Stimulated activated CD8-positive, alpha-beta memory T cell treated with anti-CD3 and anti-CD28 coated beads, Interleukin-12 subunit alpha, Interleukin-12 subunit beta, amount 100 ng/mL, for 24 hours (primary cell): ENCODE measurements at regions not wholly inside any gene's neighbourhood (a gene's known extent, or its start where the extent isn't known, plus 50 kb on each side); places are given as distances from the start of the nearest gene placed in this dataset.

Experiments
- DNase-seq: peaks from one replicate; pipeline ENCODE4 v3.0.0-alpha.2; 2020; ENCODE audit errors: extremely low read depth

- no peak for DNase-seq
These were observed 304.4 kb downstream of the SOX9 start for GRCh38 chr17:72425133-72425793.

- DNase-seq, result no peak
These were observed 305.0 kb downstream of the SOX9 start for GRCh38 chr17:72425794-72426168.

- DNase-seq, result no peak
These were observed 305.5 kb downstream of the SOX9 start for GRCh38 chr17:72426321-72426720.

GRCh38 chr17:72426948-72427760 is 306.3 kb downstream of the SOX9 start:
- no peak for DNase-seq

GRCh38 chr17:72427761-72428109 is 306.9 kb downstream of the SOX9 start:
- DNase-seq, result no peak

GRCh38 chr17:72429066-72429638 is 308.3 kb downstream of the SOX9 start:
- DNase-seq, result no peak

- DNase-seq, result no peak
These were observed 310.0 kb downstream of the SOX9 start for GRCh38 chr17:72430611-72431432.

GRCh38 chr17:72432143-72432621 is 311.4 kb downstream of the SOX9 start:
- no peak for DNase-seq

GRCh38 chr17:72432881-72433280 is 312.1 kb downstream of the SOX9 start:
- no peak for DNase-seq

GRCh38 chr17:72433797-72434196 is 313.0 kb downstream of the SOX9 start:
- no peak for DNase-seq

- no peak for DNase-seq
These were observed 313.8 kb downstream of the SOX9 start for GRCh38 chr17:72434581-72434980.

GRCh38 chr17:72434991-72435618 is 314.3 kb downstream of the SOX9 start:
- no peak for DNase-seq

- no peak for DNase-seq
These were observed 318.0 kb downstream of the SOX9 start for GRCh38 chr17:72438783-72439182.

GRCh38 chr17:72439893-72440502 is 319.2 kb downstream of the SOX9 start:
- no peak for DNase-seq

- DNase-seq, result no peak
These were observed 320.1 kb downstream of the SOX9 start for GRCh38 chr17:72440961-72441360.

- DNase-seq, result no peak
These were observed 321.1 kb downstream of the SOX9 start for GRCh38 chr17:72441909-72442308.

GRCh38 chr17:72444517-72445054 is 323.8 kb downstream of the SOX9 start:
- no peak for DNase-seq

GRCh38 chr17:72445055-72445991 is 324.5 kb downstream of the SOX9 start:
- no peak for DNase-seq

GRCh38 chr17:72446118-72446517 is 325.3 kb downstream of the SOX9 start:
- DNase-seq, result no peak
